A549 (cell line): ENCODE measurements at regions not wholly inside any gene's neighbourhood (a gene's known extent, or its start where the extent isn't known, plus 50 kb on each side); places are given as distances from the start of the nearest gene placed in this dataset.

Experiments used
- ATAC-seq, 2 experiments: fragments of 200-7000 bp in 1 of 2; fragments of >200 bp in 1 of 2; cut with Nextera tagmentation in 1 of 2; cut with Tn5 transposase in 1 of 2; 3 replicates each; pipeline versions ENCODE4 v1.8.0 to v1.9.1; 2018 to 2020; ENCODE audit warnings: mild to moderate bottlenecking in 1 of 2, moderate library complexity in 1 of 2
- CTCF ChIA-PET: fragments of 300-600 bp; sonication (Branson Sonifier 250); formaldehyde crosslinking; extraction: SDS; loops from one replicate; lab custom pipeline; 2021; ENCODE audit warnings: antibody characterized with exemption, inconsistent platforms; lab: Yijun Ruan, JAX
- POLR2A ChIA-PET: fragments of 350-600 bp; formaldehyde crosslinking; extraction: SDS; loops from one replicate; lab custom pipeline; 2021; ENCODE audit warnings: antibody characterized with exemption, inconsistent platforms; lab: Yijun Ruan, JAX
- DNase-seq, 2 experiments: peaks; one replicate each; pipeline versions ENCODE4 v3.0.0 to v3.0.0-alpha.2; 2011 to 2016; ENCODE audit warnings: low read depth in 1 of 2, low spot score in 1 of 2
- FAIRE-seq: peaks from 2 replicates; lab custom pipeline; 2011; peaks lifted over from hg19 to GRCh38; lab: Jason Lieb, UNC
- H3K27ac ChIP-seq, 2 experiments: fragments of >200 bp; sonication (Bioruptor Twin); formaldehyde crosslinking; 3 replicates each; pipeline ENCODE4 v1.5.1; 2016 to 2017
- H3K4me1 ChIP-seq: fragments of >200 bp; sonication (Bioruptor Twin); formaldehyde crosslinking; 3 replicates; pipeline ENCODE4 v1.6.1; 2016
- H3K4me2 ChIP-seq: fragments of >200 bp; sonication (Bioruptor Twin); formaldehyde crosslinking; 3 replicates; pipeline ENCODE4 v1.6.1; 2016
- H3K4me3 ChIP-seq: fragments of >200 bp; sonication (Bioruptor Twin); formaldehyde crosslinking; 3 replicates; pipeline ENCODE4 v1.5.1; 2016
- H3K9me3 ChIP-seq: fragments of >200 bp; sonication (Bioruptor Twin); formaldehyde crosslinking; 3 replicates; pipeline ENCODE4 v1.6.1; 2016
- BHLHE40 ChIP-seq: IDR thresholded peaks from 2 replicates; pipeline ENCODE4 v1.6.1; 2012; ENCODE audit warnings: low read depth, low read length, inconsistent platforms
- CBX2 ChIP-seq: fragments of 200-600 bp; sonication (generic); IDR thresholded peaks from 2 replicates; pipeline ENCODE4 v1.6.1; 2016; ENCODE audit warnings: low read depth, mild to moderate bottlenecking, borderline replicate concordance
- CEBPB ChIP-seq, 2 experiments: fragments of >200 bp in 1 of 2; sonication (Bioruptor Twin) in 1 of 2; formaldehyde crosslinking in 1 of 2; IDR thresholded peaks; 2 replicates each; pipeline ENCODE4 v1.6.1; 2012 to 2016
- GATA3 ChIP-seq: IDR thresholded peaks from 2 replicates; pipeline ENCODE4 v1.6.1; 2012; ENCODE audit warnings: borderline replicate concordance
- HDAC2 ChIP-seq: fragments of 200-600 bp; sonication (generic); IDR thresholded peaks from 2 replicates; pipeline ENCODE4 v1.6.1; 2016
- HEYL ChIP-seq: fragments of 250-450 bp; sonication (Bioruptor Pico); IDR thresholded peaks from 2 replicates; pipeline ENCODE4 v1.8.0; 2021; ENCODE audit warnings: mild to moderate bottlenecking, moderate library complexity
- HOXB13 ChIP-seq: fragments of 250-450 bp; sonication (Bioruptor Pico); IDR thresholded peaks from 2 replicates; pipeline ENCODE4 v1.5.0; 2020; ENCODE audit warnings: low read depth, mild to moderate bottlenecking, moderate library complexity
- HOXB5 ChIP-seq: fragments of 250-450 bp; sonication (Bioruptor Pico); IDR thresholded peaks from 2 replicates; pipeline ENCODE4 v1.5.0; 2020; ENCODE audit warnings: mild to moderate bottlenecking, moderate library complexity
- JUN ChIP-seq, 2 experiments: fragments of >200 bp; sonication (Bioruptor Twin); formaldehyde crosslinking; IDR thresholded peaks; 2 replicates in 1 of 2; 3 replicates in 1 of 2; pipeline ENCODE4 v1.6.1; 2016 to 2017
- JUNB ChIP-seq: fragments of >200 bp; sonication (Bioruptor Twin); formaldehyde crosslinking; IDR thresholded peaks from 2 replicates; pipeline ENCODE4 v1.6.1; 2016
- KDM1A ChIP-seq: fragments of 200-600 bp; sonication (generic); IDR thresholded peaks from 2 replicates; pipeline ENCODE4 v1.6.1; 2016; ENCODE audit warnings: low read depth, mild to moderate bottlenecking
- NFE2L2 ChIP-seq: fragments of 150-350 bp; conservative IDR thresholded peaks from 2 replicates; pipeline ENCODE4 v1.6.1; 2014; ENCODE audit warnings: low read length
- NPAS2 ChIP-seq: fragments of 250-450 bp; sonication (Bioruptor Pico); IDR thresholded peaks from 2 replicates; pipeline ENCODE4 v1.8.0; 2022; ENCODE audit warnings: mild to moderate bottlenecking, moderate library complexity, borderline replicate concordance
- NR3C1 ChIP-seq: fragments of >200 bp; sonication (Bioruptor Twin); formaldehyde crosslinking; IDR thresholded peaks from 3 replicates; pipeline ENCODE4 v1.6.1; 2017
- RAD21 ChIP-seq, 2 experiments: fragments of >200 bp in 1 of 2; sonication (Bioruptor Twin) in 1 of 2; formaldehyde crosslinking in 1 of 2; IDR thresholded peaks in 1 of 2; conservative IDR thresholded peaks in 1 of 2; 2 replicates in 1 of 2; 3 replicates in 1 of 2; pipeline ENCODE4 v1.6.1; 2012 to 2018; ENCODE audit warnings: inconsistent platforms in 1 of 2
- RFX5 ChIP-seq: fragments of 450-650 bp; IDR thresholded peaks from 2 replicates; pipeline ENCODE4 v1.7.1; 2014; ENCODE audit warnings: antibody characterized with exemption, mild to moderate bottlenecking, moderate library complexity
- RNF2 ChIP-seq: fragments of 200-600 bp; sonication (generic); IDR thresholded peaks from 2 replicates; pipeline ENCODE4 v1.6.1; 2016; ENCODE audit warnings: low read depth, mild to moderate bottlenecking, antibody characterized with exemption, moderate library complexity, borderline replicate concordance
- SMC3 ChIP-seq: fragments of >200 bp; sonication (Bioruptor Twin); formaldehyde crosslinking; IDR thresholded peaks from 3 replicates; pipeline ENCODE4 v1.6.1; 2018; ENCODE audit warnings: inconsistent platforms
- TP53 ChIP-seq: fragments of 250-450 bp; sonication (Bioruptor Pico); IDR thresholded peaks from 2 replicates; pipeline ENCODE4 v1.5.0; 2021; ENCODE audit warnings: mild to moderate bottlenecking, moderate library complexity
- ZSCAN20 ChIP-seq: fragments of 250-450 bp; sonication (Bioruptor Pico); IDR thresholded peaks from 2 replicates; pipeline ENCODE4 v1.8.0; 2022; ENCODE audit warnings: mild to moderate bottlenecking, moderate library complexity
- WGBS: methylation state at CpG from one replicate; pipeline ENCODE4 v1.1.6; 2017; ENCODE audit errors: missing lambda C conversion rate; 5-methylcytosine and 5-hydroxymethylcytosine counted together
- TF ChIP-seq, protein P1 (sequence below): fragments of 250-450 bp; sonication (Bioruptor Pico); IDR thresholded peaks from 2 replicates; pipeline ENCODE4 v1.5.0; 2021; ENCODE audit warnings: mild to moderate bottlenecking, moderate library complexity, borderline replicate concordance
- TF ChIP-seq, protein P2 (sequence below): fragments of 250-450 bp; sonication (Bioruptor Pico); IDR thresholded peaks from 2 replicates; pipeline ENCODE4 v1.5.0; 2020; ENCODE audit warnings: low read depth, mild to moderate bottlenecking, moderate library complexity
- TF ChIP-seq, protein P3 (sequence below): fragments of 450-650 bp; IDR thresholded peaks from 2 replicates; pipeline ENCODE4 v1.6.1; 2014; ENCODE audit warnings: antibody characterized with exemption
- TF ChIP-seq, protein P4 (sequence below): fragments of >200 bp; sonication (Bioruptor Twin); formaldehyde crosslinking; IDR thresholded peaks from 3 replicates; pipeline ENCODE4 v1.5.1; 2016
- TF ChIP-seq, protein P5 (sequence below): fragments of 150-350 bp; IDR thresholded peaks from 2 replicates; pipeline ENCODE4 v1.6.1; 2014; ENCODE audit warnings: low read depth, mild to moderate bottlenecking, low read length
- TF ChIP-seq, protein P6 (sequence below): fragments of >200 bp; sonication (Bioruptor Twin); formaldehyde crosslinking; IDR thresholded peaks from 2 replicates; pipeline ENCODE4 v1.6.1; 2016

DNA sequence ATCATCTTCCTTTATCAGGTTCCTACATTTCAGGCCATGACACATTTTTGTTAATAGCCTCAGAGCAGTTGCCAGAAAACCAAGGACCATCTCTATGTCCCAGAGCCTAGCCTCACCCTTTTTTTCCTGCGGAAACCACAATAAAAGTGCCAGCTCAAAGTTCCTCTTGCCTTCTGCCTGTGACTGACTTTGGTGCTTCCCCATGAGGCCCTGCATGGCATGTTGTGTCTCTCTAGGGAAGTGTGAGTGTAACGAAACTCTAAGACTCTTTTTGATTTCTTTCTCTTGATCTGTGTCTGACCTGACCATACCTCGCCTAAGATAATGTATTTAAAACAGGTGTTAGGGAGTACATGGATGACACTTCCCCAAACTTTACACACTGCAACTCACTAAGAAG is 642.3 kb upstream of the BOD1L1 start:
- WGBS, result 86% methylated on average over 3 of the region's 3 CpGs
- no peak overlapping the region for H3K4me3 ChIP-seq
- DNase-seq (no peak), ATAC-seq (no peak), FAIRE-seq (no peak)
- no peaks in the 10 kb centered on the region for H3K9me3 ChIP-seq
- no peak overlapping the region for H3K27ac ChIP-seq
- H3K4me1 ChIP-seq, result no peaks in the 10 kb centered on the region
- no peak overlapping the region for H3K4me2 ChIP-seq
- ChIA-PET POLR2A (no interaction called here), CTCF (no interaction called here)
- no peak for TF ChIP-seq HEYL (CRISPR knock-in tag)
- TF ChIP-seq, protein P1, sequence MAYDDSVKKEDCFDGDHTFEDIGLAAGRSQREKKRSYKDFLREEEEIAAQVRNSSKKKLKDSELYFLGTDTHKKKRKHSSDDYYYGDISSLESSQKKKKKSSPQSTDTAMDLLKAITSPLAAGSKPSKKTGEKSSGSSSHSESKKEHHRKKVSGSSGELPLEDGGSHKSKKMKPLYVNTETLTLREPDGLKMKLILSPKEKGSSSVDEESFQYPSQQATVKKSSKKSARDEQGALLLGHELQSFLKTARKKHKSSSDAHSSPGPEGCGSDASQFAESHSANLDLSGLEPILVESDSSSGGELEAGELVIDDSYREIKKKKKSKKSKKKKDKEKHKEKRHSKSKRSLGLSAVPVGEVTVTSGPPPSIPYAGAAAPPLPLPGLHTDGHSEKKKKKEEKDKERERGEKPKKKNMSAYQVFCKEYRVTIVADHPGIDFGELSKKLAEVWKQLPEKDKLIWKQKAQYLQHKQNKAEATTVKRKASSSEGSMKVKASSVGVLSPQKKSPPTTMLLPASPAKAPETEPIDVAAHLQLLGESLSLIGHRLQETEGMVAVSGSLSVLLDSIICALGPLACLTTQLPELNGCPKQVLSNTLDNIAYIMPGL (CRISPR knock-in tag), result no peak
- no peak for TF ChIP-seq HDAC2
- no peak for TF ChIP-seq NPAS2 (CRISPR knock-in tag)
- TF ChIP-seq CEBPB (IDR thresholded peaks at IDR 0.05), result no peak
- TF ChIP-seq RFX5, result no peak
- no peak for TF ChIP-seq JUNB
- TF ChIP-seq, protein P2, sequence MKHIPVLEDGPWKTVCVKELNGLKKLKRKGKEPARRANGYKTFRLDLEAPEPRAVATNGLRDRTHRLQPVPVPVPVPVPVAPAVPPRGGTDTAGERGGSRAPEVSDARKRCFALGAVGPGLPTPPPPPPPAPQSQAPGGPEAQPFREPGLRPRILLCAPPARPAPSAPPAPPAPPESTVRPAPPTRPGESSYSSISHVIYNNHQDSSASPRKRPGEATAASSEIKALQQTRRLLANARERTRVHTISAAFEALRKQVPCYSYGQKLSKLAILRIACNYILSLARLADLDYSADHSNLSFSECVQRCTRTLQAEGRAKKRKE, result no peak
- no peak for TF ChIP-seq BHLHE40
- TF ChIP-seq NFE2L2, result no peak
- no peak for TF ChIP-seq HOXB13 (CRISPR knock-in tag)

DNA sequence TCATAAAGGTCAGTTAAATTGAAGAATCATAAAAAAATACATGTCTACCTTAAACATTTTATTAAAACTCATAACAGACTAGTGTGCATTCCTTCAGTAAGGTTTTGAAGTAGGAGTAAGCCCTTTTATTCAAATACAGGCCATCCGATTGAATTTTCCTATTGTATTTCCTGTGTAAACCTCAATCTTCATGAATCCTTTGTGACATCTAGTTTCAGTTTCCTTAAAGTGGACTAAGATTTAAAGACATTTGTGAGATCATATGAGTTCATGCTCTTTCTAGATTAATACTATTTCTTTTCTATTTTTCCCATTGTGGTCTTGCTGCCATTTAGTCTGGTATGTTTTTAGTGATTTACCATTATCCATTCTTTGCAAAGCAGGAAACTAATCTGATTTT is 644.7 kb upstream of the BOD1L1 start:
- no peak overlapping the region for H3K4me2 ChIP-seq
- TF ChIP-seq RNF2 (no peak), KDM1A (no peak), CBX2 (no peak), RAD21 (conservative IDR thresholded peaks at IDR 0.05 in 1 of 2, IDR thresholded peaks at IDR 0.05 in 1 of 2) (no peak), NR3C1 (no peak), BHLHE40 (no peak), JUN (IDR thresholded peaks at IDR 0.05) (no peak), GATA3 (no peak), ZSCAN20 (CRISPR knock-in tag) (no peak), JUNB (no peak), HOXB13 (CRISPR knock-in tag) (no peak), HOXB5 (CRISPR knock-in tag) (no peak), HDAC2 (no peak), SMC3 (no peak), TP53 (no peak)
- TF ChIP-seq, protein P3, sequence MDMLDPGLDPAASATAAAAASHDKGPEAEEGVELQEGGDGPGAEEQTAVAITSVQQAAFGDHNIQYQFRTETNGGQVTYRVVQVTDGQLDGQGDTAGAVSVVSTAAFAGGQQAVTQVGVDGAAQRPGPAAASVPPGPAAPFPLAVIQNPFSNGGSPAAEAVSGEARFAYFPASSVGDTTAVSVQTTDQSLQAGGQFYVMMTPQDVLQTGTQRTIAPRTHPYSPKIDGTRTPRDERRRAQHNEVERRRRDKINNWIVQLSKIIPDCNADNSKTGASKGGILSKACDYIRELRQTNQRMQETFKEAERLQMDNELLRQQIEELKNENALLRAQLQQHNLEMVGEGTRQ, result no peak
- TF ChIP-seq, protein P4, sequence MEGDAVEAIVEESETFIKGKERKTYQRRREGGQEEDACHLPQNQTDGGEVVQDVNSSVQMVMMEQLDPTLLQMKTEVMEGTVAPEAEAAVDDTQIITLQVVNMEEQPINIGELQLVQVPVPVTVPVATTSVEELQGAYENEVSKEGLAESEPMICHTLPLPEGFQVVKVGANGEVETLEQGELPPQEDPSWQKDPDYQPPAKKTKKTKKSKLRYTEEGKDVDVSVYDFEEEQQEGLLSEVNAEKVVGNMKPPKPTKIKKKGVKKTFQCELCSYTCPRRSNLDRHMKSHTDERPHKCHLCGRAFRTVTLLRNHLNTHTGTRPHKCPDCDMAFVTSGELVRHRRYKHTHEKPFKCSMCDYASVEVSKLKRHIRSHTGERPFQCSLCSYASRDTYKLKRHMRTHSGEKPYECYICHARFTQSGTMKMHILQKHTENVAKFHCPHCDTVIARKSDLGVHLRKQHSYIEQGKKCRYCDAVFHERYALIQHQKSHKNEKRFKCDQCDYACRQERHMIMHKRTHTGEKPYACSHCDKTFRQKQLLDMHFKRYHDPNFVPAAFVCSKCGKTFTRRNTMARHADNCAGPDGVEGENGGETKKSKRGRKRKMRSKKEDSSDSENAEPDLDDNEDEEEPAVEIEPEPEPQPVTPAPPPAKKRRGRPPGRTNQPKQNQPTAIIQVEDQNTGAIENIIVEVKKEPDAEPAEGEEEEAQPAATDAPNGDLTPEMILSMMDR, result no peak
- TF ChIP-seq, protein P5, sequence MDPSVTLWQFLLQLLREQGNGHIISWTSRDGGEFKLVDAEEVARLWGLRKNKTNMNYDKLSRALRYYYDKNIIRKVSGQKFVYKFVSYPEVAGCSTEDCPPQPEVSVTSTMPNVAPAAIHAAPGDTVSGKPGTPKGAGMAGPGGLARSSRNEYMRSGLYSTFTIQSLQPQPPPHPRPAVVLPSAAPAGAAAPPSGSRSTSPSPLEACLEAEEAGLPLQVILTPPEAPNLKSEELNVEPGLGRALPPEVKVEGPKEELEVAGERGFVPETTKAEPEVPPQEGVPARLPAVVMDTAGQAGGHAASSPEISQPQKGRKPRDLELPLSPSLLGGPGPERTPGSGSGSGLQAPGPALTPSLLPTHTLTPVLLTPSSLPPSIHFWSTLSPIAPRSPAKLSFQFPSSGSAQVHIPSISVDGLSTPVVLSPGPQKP, result no peak
- TF ChIP-seq, protein P6, sequence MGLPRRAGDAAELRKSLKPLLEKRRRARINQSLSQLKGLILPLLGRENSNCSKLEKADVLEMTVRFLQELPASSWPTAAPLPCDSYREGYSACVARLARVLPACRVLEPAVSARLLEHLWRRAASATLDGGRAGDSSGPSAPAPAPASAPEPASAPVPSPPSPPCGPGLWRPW, result no peak
- ChIA-PET CTCF (no interaction called here), POLR2A (no interaction called here)
- no peaks in the 10 kb centered on the region for H3K9me3 ChIP-seq
- no peak for FAIRE-seq
- no peak overlapping the region for H3K4me3 ChIP-seq
- DNase-seq, result no peak
- ATAC-seq, result no peak
- H3K27ac ChIP-seq, result no peak overlapping the region
- no peaks in the 10 kb centered on the region for H3K4me1 ChIP-seq
- WGBS, result 75% methylated on average over 1 of the region's 1 CpG
